MM.1S (cell line): ENCODE measurements at regions not wholly inside any gene's neighbourhood (a gene's known extent, or its start where the extent isn't known, plus 50 kb on each side); places are given as distances from the start of the nearest gene placed in this dataset.

ENCODE experiments used
- DNase-seq: peaks from one replicate; pipeline ENCODE4 v3.0.0-alpha.2; 2015
- H2AFZ ChIP-seq: fragments of 300-600 bp; sonication (generic); 2 replicates; pipeline ENCODE4 v1.6.0; 2016; ENCODE audit warnings: antibody characterized with exemption, low read length
- H3F3A ChIP-seq: fragments of 300-600 bp; sonication (generic); 2 replicates; pipeline ENCODE4 v1.6.1; 2016; ENCODE audit warnings: mild to moderate bottlenecking, antibody characterized with exemption, low read length, moderate library complexity, mixed read lengths; ENCODE audit not compliant: insufficient read depth
- H3K27ac ChIP-seq: fragments of 300-600 bp; sonication (generic); 2 replicates; pipeline ENCODE4 v1.5.1; 2016; ENCODE audit warnings: mild to moderate bottlenecking, low read length
- H3K27me3 ChIP-seq: fragments of 300-600 bp; sonication (generic); replicated peaks from 2 replicates; pipeline ENCODE4 v1.6.0; 2016; ENCODE audit warnings: low read length; ENCODE audit not compliant: insufficient read depth
- H3K36me3 ChIP-seq: fragments of 300-600 bp; sonication (generic); replicated peaks from 2 replicates; pipeline ENCODE4 v1.6.1; 2016; ENCODE audit warnings: mild to moderate bottlenecking, low read length, mixed read lengths; ENCODE audit not compliant: insufficient read depth
- H3K4me1 ChIP-seq: fragments of 300-600 bp; sonication (generic); 2 replicates; pipeline ENCODE4 v1.6.1; 2016; ENCODE audit warnings: low read length, mixed read lengths
- H3K4me2 ChIP-seq: fragments of 300-600 bp; sonication (generic); 2 replicates; pipeline ENCODE4 v1.6.0; 2016; ENCODE audit warnings: low read depth, low read length
- H3K4me3 ChIP-seq: fragments of 300-600 bp; sonication (generic); 2 replicates; pipeline ENCODE4 v1.5.1; 2016; ENCODE audit warnings: low read length, mixed read lengths
- H3K79me2 ChIP-seq: fragments of 300-600 bp; sonication (generic); 2 replicates; pipeline ENCODE4 v1.6.1; 2016; ENCODE audit warnings: mixed run types, low read length, mixed read lengths
- H3K9ac ChIP-seq: fragments of 300-600 bp; sonication (generic); 2 replicates; pipeline ENCODE4 v1.6.1; 2016; ENCODE audit warnings: low read length, mixed read lengths
- H3K9me2 ChIP-seq: fragments of 300-600 bp; sonication (generic); replicated peaks from 2 replicates; pipeline ENCODE4 v1.6.1; 2016; ENCODE audit warnings: mild to moderate bottlenecking, low read length, mixed read lengths; ENCODE audit not compliant: insufficient read depth
- H3K9me3 ChIP-seq: fragments of 300-600 bp; sonication (generic); replicated peaks from 2 replicates; pipeline ENCODE4 v1.6.1; 2016; ENCODE audit warnings: mild to moderate bottlenecking, low read length, mixed read lengths; ENCODE audit not compliant: insufficient read depth
- H4K20me1 ChIP-seq: fragments of 300-600 bp; sonication (generic); 2 replicates; pipeline ENCODE4 v1.6.1; 2016; ENCODE audit warnings: mild to moderate bottlenecking, low read length, moderate library complexity, mixed read lengths; ENCODE audit not compliant: insufficient read depth
- CTCF ChIP-seq: fragments of 300-600 bp; sonication (generic); IDR thresholded peaks from 2 replicates; pipeline ENCODE4 v1.5.1; 2016; ENCODE audit warnings: antibody characterized with exemption, low read length, mixed read lengths
- EZH2 ChIP-seq: fragments of 300-600 bp; sonication (generic); optimal IDR thresholded peaks from 2 replicates; pipeline ENCODE3; 2017; ENCODE audit warnings: low read depth, mild to moderate bottlenecking, antibody characterized with exemption, low read length, mixed read lengths
- EZH2phosphoT487 ChIP-seq: fragments of 300-600 bp; sonication (generic); IDR thresholded peaks from 2 replicates; pipeline ENCODE4 v1.6.1; 2018; ENCODE audit warnings: antibody characterized with exemption, low read length

GRCh38 chr2:30362468-30363081 is 84.5 kb upstream of the LCLAT1 start:
- no peaks in the 10 kb centered on the region for H3K36me3 ChIP-seq
- H3K9me2 ChIP-seq, result no peaks in the 10 kb centered on the region
- no peaks in the 10 kb centered on the region for H4K20me1 ChIP-seq
- no peak overlapping the region for H3K9ac ChIP-seq
- no peaks in the 10 kb centered on the region for H3K27me3 ChIP-seq
- no peak overlapping the region for H3K27ac ChIP-seq
- no peak for DNase-seq
- H3K4me2 ChIP-seq, result no peak overlapping the region
- H3K9me3 ChIP-seq, result no peaks in the 10 kb centered on the region
- H3K4me3 ChIP-seq, result no peak overlapping the region
- no peaks in the 10 kb centered on the region for H3K79me2 ChIP-seq
- no peaks in the 10 kb centered on the region for H3K4me1 ChIP-seq
- no peaks in the 10 kb centered on the region for H3F3A ChIP-seq
- H2AFZ ChIP-seq, result no peak overlapping the region
- TF ChIP-seq EZH2 (no peak), CTCF (no peak), EZH2phosphoT487 (no peak)

GRCh38 chr2:30363406-30363805 is 83.6 kb upstream of the LCLAT1 start:
- Histone ChIP-seq H3K9me2 (no peaks in the 10 kb centered on the region), H3K9me3 (no peaks in the 10 kb centered on the region), H3K27me3 (no peaks in the 10 kb centered on the region), H3F3A (no peaks in the 10 kb centered on the region), H3K36me3 (no peaks in the 10 kb centered on the region), H3K4me2 (no peak overlapping the region), H3K9ac (no peak overlapping the region), H3K79me2 (no peaks in the 10 kb centered on the region), H3K4me3 (no peak overlapping the region), H3K4me1 (no peaks in the 10 kb centered on the region), H4K20me1 (no peaks in the 10 kb centered on the region), H2AFZ (no peak overlapping the region), H3K27ac (no peak overlapping the region)
- TF ChIP-seq EZH2phosphoT487 (no peak), CTCF (no peak), EZH2 (no peak)
- DNase-seq, result no peak

GRCh38 chr2:30365201-30365600 is 81.8 kb upstream of the LCLAT1 start:
- DNase-seq, result no peak
- no peak overlapping the region for H3K27ac ChIP-seq
- H3K79me2 ChIP-seq, result no peaks in the 10 kb centered on the region
- H3K9ac ChIP-seq, result no peak overlapping the region
- no peak for TF ChIP-seq EZH2phosphoT487
- no peak for TF ChIP-seq EZH2
- TF ChIP-seq CTCF, result no peak
- no peak overlapping the region for H3K4me2 ChIP-seq
- no peaks in the 10 kb centered on the region for H3K36me3 ChIP-seq
- H2AFZ ChIP-seq, result no peak overlapping the region
- no peaks in the 10 kb centered on the region for H3K9me2 ChIP-seq
- H3K27me3 ChIP-seq, result no peaks in the 10 kb centered on the region
- no peaks in the 10 kb centered on the region for H4K20me1 ChIP-seq
- H3K4me1 ChIP-seq, result no peaks in the 10 kb centered on the region
- no peaks in the 10 kb centered on the region for H3K9me3 ChIP-seq
- H3K4me3 ChIP-seq, result no peak overlapping the region
- no peaks in the 10 kb centered on the region for H3F3A ChIP-seq
